Activated naive CD4-positive, alpha-beta T cell treated with anti-CD3 and anti-CD28 coated beads, Interleukin-2, amount 50 U/mL, for 24 hours (primary cell): ENCODE measurements at regions not wholly inside any gene's neighbourhood (a gene's known extent, or its start where the extent isn't known, plus 50 kb on each side); places are given as distances from the start of the nearest gene placed in this dataset.

Source experiments
- H3K27ac Mint-ChIP-seq: one replicate; pipeline ENCODE4 v1.8.0; 2021; ENCODE audit warnings: mild to moderate bottlenecking, mixed read lengths
- H3K27me3 Mint-ChIP-seq: one replicate; pipeline ENCODE4 v1.8.0; 2021; ENCODE audit warnings: mixed read lengths
- H3K36me3 Mint-ChIP-seq: one replicate; pipeline ENCODE4 v1.8.0; 2021; ENCODE audit warnings: mixed read lengths
- H3K4me1 Mint-ChIP-seq: one replicate; pipeline ENCODE4 v1.8.0; 2021; ENCODE audit warnings: mixed read lengths
- H3K4me3 Mint-ChIP-seq: one replicate; pipeline ENCODE4 v1.8.0; 2021; ENCODE audit warnings: mild to moderate bottlenecking, mixed read lengths
- H3K9me3 Mint-ChIP-seq: one replicate; pipeline ENCODE4 v1.8.0; 2021; ENCODE audit warnings: mixed read lengths

GRCh38 chr6:25062070-25062811, 126.5 kb upstream of the RIPOR2 start:
- Mint-ChIP-seq H3K36me3 (no peaks in the 10 kb centered on the region), H3K9me3 (no peaks in the 10 kb centered on the region), H3K27me3 (no peaks in the 10 kb centered on the region), H3K27ac (no peak overlapping the region), H3K4me3 (no peak overlapping the region), H3K4me1 (peaks cover 9% of the 10 kb centered on the region)

GRCh38 chr6:25064006-25064405, 128.2 kb upstream of the RIPOR2 start:
- no peak overlapping the region for H3K4me3 Mint-ChIP-seq
- H3K4me1 Mint-ChIP-seq: no peaks in the 10 kb centered on the region
- no peaks in the 10 kb centered on the region for H3K36me3 Mint-ChIP-seq
- no peaks in the 10 kb centered on the region for H3K9me3 Mint-ChIP-seq
- H3K27ac Mint-ChIP-seq: no peak overlapping the region
- H3K27me3 Mint-ChIP-seq: no peaks in the 10 kb centered on the region

GRCh38 chr6:25065666-25066065, 129.9 kb upstream of the RIPOR2 start:
- peaks cover 2% of the 10 kb centered on the region for H3K4me1 Mint-ChIP-seq
- no peaks in the 10 kb centered on the region for H3K36me3 Mint-ChIP-seq
- H3K9me3 Mint-ChIP-seq: no peaks in the 10 kb centered on the region
- no peak overlapping the region for H3K4me3 Mint-ChIP-seq
- no peak overlapping the region for H3K27ac Mint-ChIP-seq
- H3K27me3 Mint-ChIP-seq: no peaks in the 10 kb centered on the region

GRCh38 chr6:25066593-25066992, 130.8 kb upstream of the RIPOR2 start:
- no peaks in the 10 kb centered on the region for H3K9me3 Mint-ChIP-seq
- H3K27me3 Mint-ChIP-seq: no peaks in the 10 kb centered on the region
- H3K4me3 Mint-ChIP-seq: no peak overlapping the region
- H3K27ac Mint-ChIP-seq: no peak overlapping the region
- no peaks in the 10 kb centered on the region for H3K36me3 Mint-ChIP-seq
- peaks cover 6% of the 10 kb centered on the region for H3K4me1 Mint-ChIP-seq

- no peaks in the 10 kb centered on the region for H3K9me3 Mint-ChIP-seq
- H3K36me3 Mint-ChIP-seq: no peaks in the 10 kb centered on the region
- no peak overlapping the region for H3K4me3 Mint-ChIP-seq
- H3K27me3 Mint-ChIP-seq: no peaks in the 10 kb centered on the region
- peaks cover 6% of the 10 kb centered on the region for H3K4me1 Mint-ChIP-seq
- no peak overlapping the region for H3K27ac Mint-ChIP-seq
Measured at GRCh38 chr6:25068866-25069265, 133.1 kb upstream of the RIPOR2 start.

- no peaks in the 10 kb centered on the region for H3K9me3 Mint-ChIP-seq
- peaks cover 6% of the 10 kb centered on the region for H3K4me1 Mint-ChIP-seq
- no peaks in the 10 kb centered on the region for H3K36me3 Mint-ChIP-seq
- H3K27me3 Mint-ChIP-seq: no peaks in the 10 kb centered on the region
- peak overlapping the region; percentile 90 for H3K27ac Mint-ChIP-seq
- peak overlapping the region; percentile 64 for H3K4me3 Mint-ChIP-seq
Measured at GRCh38 chr6:25070547-25071366, 135.0 kb upstream of the RIPOR2 start.

GRCh38 chr6:25078141-25078540, 142.4 kb upstream of the RIPOR2 start:
- Mint-ChIP-seq H3K4me1 (peaks cover 9% of the 10 kb centered on the region), H3K27ac (peak overlapping the region; percentile 15), H3K4me3 (no peak overlapping the region), H3K9me3 (no peaks in the 10 kb centered on the region), H3K27me3 (no peaks in the 10 kb centered on the region), H3K36me3 (peaks cover 4% of the 10 kb centered on the region)

GRCh38 chr6:25083784-25084507, 148.2 kb upstream of the RIPOR2 start:
- H3K27me3 Mint-ChIP-seq: no peaks in the 10 kb centered on the region

GRCh38 chr6:25084508-25084833, 148.7 kb upstream of the RIPOR2 start:
- H3K9me3 Mint-ChIP-seq: no peaks in the 10 kb centered on the region
- H3K4me3 Mint-ChIP-seq: no peak overlapping the region
- no peak overlapping the region for H3K27ac Mint-ChIP-seq
- H3K27me3 Mint-ChIP-seq: no peaks in the 10 kb centered on the region
- H3K4me1 Mint-ChIP-seq: peaks cover 14% of the 10 kb centered on the region
- peaks cover 11% of the 10 kb centered on the region for H3K36me3 Mint-ChIP-seq

More at GRCh38 chr6:25083784-25084507, 148.2 kb upstream of the RIPOR2 start:
- peaks cover 9% of the 10 kb centered on the region for H3K4me1 Mint-ChIP-seq
- no peak overlapping the region for H3K27ac Mint-ChIP-seq
- peaks cover 8% of the 10 kb centered on the region for H3K36me3 Mint-ChIP-seq
- no peak overlapping the region for H3K4me3 Mint-ChIP-seq
- no peaks in the 10 kb centered on the region for H3K9me3 Mint-ChIP-seq

GRCh38 chr6:25085756-25086155, 150.0 kb upstream of the RIPOR2 start:
- Mint-ChIP-seq H3K36me3 (peaks cover 11% of the 10 kb centered on the region), H3K27ac (peak overlapping the region; percentile 49), H3K4me1 (peaks cover 13% of the 10 kb centered on the region), H3K4me3 (no peak overlapping the region), H3K9me3 (no peaks in the 10 kb centered on the region), H3K27me3 (no peaks in the 10 kb centered on the region)

GRCh38 chr6:25086500-25087091, 150.8 kb upstream of the RIPOR2 start:
- Mint-ChIP-seq H3K9me3 (no peaks in the 10 kb centered on the region), H3K36me3 (peaks cover 11% of the 10 kb centered on the region), H3K4me1 (peaks cover 10% of the 10 kb centered on the region), H3K27ac (no peak overlapping the region), H3K27me3 (no peaks in the 10 kb centered on the region), H3K4me3 (no peak overlapping the region)

- H3K27me3 Mint-ChIP-seq: no peaks in the 10 kb centered on the region
- no peak overlapping the region for H3K27ac Mint-ChIP-seq
- no peaks in the 10 kb centered on the region for H3K9me3 Mint-ChIP-seq
- peaks cover 8% of the 10 kb centered on the region for H3K4me1 Mint-ChIP-seq
- peaks cover 19% of the 10 kb centered on the region for H3K36me3 Mint-ChIP-seq
- no peak overlapping the region for H3K4me3 Mint-ChIP-seq
Measured at GRCh38 chr6:25088513-25088912, 152.8 kb upstream of the RIPOR2 start.

- H3K36me3 Mint-ChIP-seq: peaks cover 16% of the 10 kb centered on the region
- peaks cover 8% of the 10 kb centered on the region for H3K4me1 Mint-ChIP-seq
- H3K27ac Mint-ChIP-seq: peak overlapping the region; percentile 20
- H3K27me3 Mint-ChIP-seq: no peaks in the 10 kb centered on the region
- H3K9me3 Mint-ChIP-seq: no peaks in the 10 kb centered on the region
- no peak overlapping the region for H3K4me3 Mint-ChIP-seq
Measured at GRCh38 chr6:25089442-25089841, 153.7 kb upstream of the RIPOR2 start.

GRCh38 chr6:25094726-25095125, 159.0 kb upstream of the RIPOR2 start:
- Mint-ChIP-seq H3K27ac (no peak overlapping the region), H3K9me3 (no peaks in the 10 kb centered on the region), H3K36me3 (peaks cover 30% of the 10 kb centered on the region), H3K27me3 (no peaks in the 10 kb centered on the region), H3K4me1 (peaks cover 5% of the 10 kb centered on the region), H3K4me3 (no peak overlapping the region)

GRCh38 chr6:25100288-25100687, 164.5 kb upstream of the RIPOR2 start:
- Mint-ChIP-seq H3K36me3 (peaks cover 23% of the 10 kb centered on the region), H3K4me3 (no peak overlapping the region), H3K27ac (no peak overlapping the region), H3K27me3 (no peaks in the 10 kb centered on the region), H3K4me1 (no peaks in the 10 kb centered on the region), H3K9me3 (no peaks in the 10 kb centered on the region)
